B cell (primary cell): ENCODE measurements at regions not wholly inside any gene's neighbourhood (a gene's known extent, or its start where the extent isn't known, plus 50 kb on each side); places are given as distances from the start of the nearest gene placed in this dataset.

Experiments used
- ATAC-seq: fragments of 200-7000 bp; cut with Tn5 transposase; one replicate; pipeline ENCODE4 v1.10.0; 2021; ENCODE audit warnings: low read depth, mild to moderate bottlenecking, moderate number of reproducible peaks, moderate library complexity
- CTCF ChIA-PET: fragments of 350-600 bp; sonication (Branson Sonifier 250); formaldehyde crosslinking; loops from one replicate; lab custom pipeline; 2021; ENCODE audit warnings: antibody characterized with exemption, inconsistent platforms; lab: Charles Lee
- POLR2A ChIA-PET: fragments of 350-600 bp; sonication (Branson Sonifier 250); formaldehyde crosslinking; loops from one replicate; lab custom pipeline; 2021; ENCODE audit warnings: antibody characterized with exemption; lab: Charles Lee
- DNase-seq: peaks from one replicate; pipeline ENCODE4 v3.0.0; 2013
- H2AFZ ChIP-seq: 2 replicates; pipeline ENCODE4 v1.6.1; 2012; ENCODE audit warnings: mild to moderate bottlenecking, low read depth, low read length; ENCODE audit not compliant: insufficient read depth, poor library complexity, severe bottlenecking
- H3K27ac ChIP-seq, 2 donors: 1 replicate in 1 of 2; 2 replicates in 1 of 2; pipeline ENCODE4 v1.5.1; 2012 to 2013; ENCODE audit warnings: low read length in 2 of 2, mild to moderate bottlenecking in 2 of 2, moderate library complexity in 1 of 2
- H3K27me3 ChIP-seq, 4 experiments: fragments of 200-600 bp in 1 of 4; sonication (generic) in 1 of 4; replicated peaks in 1 of 4; 1 replicate in 2 of 4; 2 replicates in 2 of 4; pipeline versions ENCODE4 v1.6.1 to v1.7.0; 2013 to 2016; ENCODE audit warnings: low read length in 3 of 4, mild to moderate bottlenecking in 2 of 4, mixed read lengths in 1 of 4, moderate library complexity in 1 of 4; ENCODE audit not compliant: insufficient read depth in 4 of 4, control insufficient read depth in 3 of 4; ENCODE audit errors: control extremely low read depth in 1 of 4
- H3K36me3 ChIP-seq, 2 experiments: replicated peaks in 1 of 2; 1 replicate in 1 of 2; 2 replicates in 1 of 2; pipeline versions ENCODE4 v1.6.1 to v1.7.1; 2013; ENCODE audit warnings: low read length in 1 of 2; ENCODE audit not compliant: insufficient read depth in 2 of 2, control insufficient read depth in 1 of 2; ENCODE audit errors: control extremely low read depth in 1 of 2, extremely low read depth in 1 of 2
- H3K4me1 ChIP-seq, 2 donors: fragments of 200-600 bp in 1 of 2; sonication (generic) in 1 of 2; 1 replicate in 1 of 2; 2 replicates in 1 of 2; pipeline versions ENCODE4 v1.5.1 to v1.6.1; 2013 to 2017; ENCODE audit warnings: low read length in 2 of 2; ENCODE audit not compliant: control insufficient read depth in 2 of 2, insufficient read depth in 2 of 2
- H3K4me2 ChIP-seq: replicated peaks from 2 replicates; pipeline ENCODE3; 2012; ENCODE audit warnings: mild to moderate bottlenecking, low read depth, low read length; ENCODE audit not compliant: poor library complexity, severe bottlenecking
- H3K4me3 ChIP-seq, 5 experiments: fragments of 200-600 bp in 1 of 5; sonication (generic) in 1 of 5; 1 replicate in 3 of 5; 2 replicates in 2 of 5; pipeline versions ENCODE4 v1.5.1 to v1.7.0; 2011 to 2016; ENCODE audit warnings: low read length in 4 of 5, mild to moderate bottlenecking in 4 of 5, low read depth in 2 of 5, control low read depth in 1 of 5, moderate library complexity in 1 of 5; ENCODE audit not compliant: insufficient read depth in 1 of 5; ENCODE audit errors: control extremely low read depth in 1 of 5, extremely low read depth in 1 of 5
- H3K79me2 ChIP-seq: fragments of 200-600 bp; sonication (generic); one replicate; pipeline ENCODE4 v1.6.0; 2016; ENCODE audit warnings: low read length; ENCODE audit not compliant: control insufficient read depth, insufficient read depth
- H3K9ac ChIP-seq: fragments of 200-600 bp; sonication (generic); 2 replicates; pipeline ENCODE4 v1.6.1; 2017; ENCODE audit warnings: mild to moderate bottlenecking, low read length, moderate library complexity
- H3K9me3 ChIP-seq, 3 donors: one replicate each; pipeline versions ENCODE4 v1.6.1 to v1.7.1; 2013; ENCODE audit warnings: low read length in 2 of 3; ENCODE audit not compliant: control insufficient read depth in 2 of 3, insufficient read depth in 1 of 3; ENCODE audit errors: control extremely low read depth in 1 of 3
- H4K20me1 ChIP-seq: 2 replicates; pipeline ENCODE4 v1.6.0; 2012; ENCODE audit warnings: mild to moderate bottlenecking, low read length; ENCODE audit not compliant: insufficient read depth, control insufficient read depth, poor library complexity, severe bottlenecking
- H3K27ac Mint-ChIP-seq: one replicate; pipeline ENCODE4 v1.8.0; 2021; ENCODE audit warnings: mixed read lengths
- H3K27me3 Mint-ChIP-seq: one replicate; pipeline ENCODE4 v1.8.0; 2021; ENCODE audit warnings: mixed read lengths
- H3K4me1 Mint-ChIP-seq: one replicate; pipeline ENCODE4 v1.8.0; 2021; ENCODE audit warnings: mixed read lengths
- H3K4me3 Mint-ChIP-seq: one replicate; pipeline ENCODE4 v1.8.0; 2021; ENCODE audit warnings: mixed read lengths
- H3K9me3 Mint-ChIP-seq: one replicate; pipeline ENCODE4 v1.8.0; 2022; ENCODE audit warnings: mixed read lengths; ENCODE audit not compliant: insufficient read depth
- EZH2 ChIP-seq: IDR thresholded peaks from 2 replicates; pipeline ENCODE4 v1.6.1; 2012; ENCODE audit warnings: borderline replicate concordance, low read depth, mild to moderate bottlenecking, moderate library complexity, low read length; ENCODE audit not compliant: insufficient read depth, poor library complexity, severe bottlenecking
- WGBS: methylation state at CpG from one replicate; pipeline ENCODE4 v1.1.5; 2013; ENCODE audit warnings: missing lambda C conversion rate; ENCODE audit not compliant: insufficient coverage; 5-methylcytosine and 5-hydroxymethylcytosine counted together
- intact Hi-C: fragments of 100-400 bp; cut with micrococcal nuclease; formaldehyde crosslinking; loops from one replicate; pipeline ENCODE4 v1.10.0; 2022
- TF ChIP-seq, protein P1 (sequence below): fragments of 200-600 bp; IDR thresholded peaks from one replicate; pipeline ENCODE4 v1.8.0; 2022; ENCODE audit warnings: antibody characterized with exemption, mild to moderate bottlenecking

- DNase-seq = no peak
- Mint-ChIP-seq H3K4me3 (no peak overlapping the region), H3K4me1 (no peaks in the 10 kb centered on the region), H3K27me3 (no peaks in the 10 kb centered on the region), H3K9me3 (peaks cover under 1% of the 10 kb centered on the region), H3K27ac (no peak overlapping the region)
- no peak overlapping the region for H3K4me2 ChIP-seq
- no peaks in the 10 kb centered on the region for H3K4me1 ChIP-seq
- no peaks in the 10 kb centered on the region for H3K9me3 ChIP-seq
- intact Hi-C loops = no loop called here
- ChIA-PET CTCF (no interaction called here), POLR2A (no interaction called here)
- ATAC-seq = no peak
- H2AFZ ChIP-seq = no peak overlapping the region
- no peak overlapping the region for H3K4me3 ChIP-seq
- H3K79me2 ChIP-seq = no peaks in the 10 kb centered on the region
- H3K27ac ChIP-seq = no peak overlapping the region
- TF ChIP-seq EZH2 = no peak
- TF ChIP-seq, protein P1, sequence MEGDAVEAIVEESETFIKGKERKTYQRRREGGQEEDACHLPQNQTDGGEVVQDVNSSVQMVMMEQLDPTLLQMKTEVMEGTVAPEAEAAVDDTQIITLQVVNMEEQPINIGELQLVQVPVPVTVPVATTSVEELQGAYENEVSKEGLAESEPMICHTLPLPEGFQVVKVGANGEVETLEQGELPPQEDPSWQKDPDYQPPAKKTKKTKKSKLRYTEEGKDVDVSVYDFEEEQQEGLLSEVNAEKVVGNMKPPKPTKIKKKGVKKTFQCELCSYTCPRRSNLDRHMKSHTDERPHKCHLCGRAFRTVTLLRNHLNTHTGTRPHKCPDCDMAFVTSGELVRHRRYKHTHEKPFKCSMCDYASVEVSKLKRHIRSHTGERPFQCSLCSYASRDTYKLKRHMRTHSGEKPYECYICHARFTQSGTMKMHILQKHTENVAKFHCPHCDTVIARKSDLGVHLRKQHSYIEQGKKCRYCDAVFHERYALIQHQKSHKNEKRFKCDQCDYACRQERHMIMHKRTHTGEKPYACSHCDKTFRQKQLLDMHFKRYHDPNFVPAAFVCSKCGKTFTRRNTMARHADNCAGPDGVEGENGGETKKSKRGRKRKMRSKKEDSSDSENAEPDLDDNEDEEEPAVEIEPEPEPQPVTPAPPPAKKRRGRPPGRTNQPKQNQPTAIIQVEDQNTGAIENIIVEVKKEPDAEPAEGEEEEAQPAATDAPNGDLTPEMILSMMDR = no peak
- no peaks in the 10 kb centered on the region for H4K20me1 ChIP-seq
- H3K27me3 ChIP-seq = no peaks in the 10 kb centered on the region
- H3K36me3 ChIP-seq = no peaks in the 10 kb centered on the region
- H3K9ac ChIP-seq = no peak overlapping the region
Observed at GRCh38 chr10:9766762-9767161, 1250.9 kb upstream of the CELF2 start.

DNA sequence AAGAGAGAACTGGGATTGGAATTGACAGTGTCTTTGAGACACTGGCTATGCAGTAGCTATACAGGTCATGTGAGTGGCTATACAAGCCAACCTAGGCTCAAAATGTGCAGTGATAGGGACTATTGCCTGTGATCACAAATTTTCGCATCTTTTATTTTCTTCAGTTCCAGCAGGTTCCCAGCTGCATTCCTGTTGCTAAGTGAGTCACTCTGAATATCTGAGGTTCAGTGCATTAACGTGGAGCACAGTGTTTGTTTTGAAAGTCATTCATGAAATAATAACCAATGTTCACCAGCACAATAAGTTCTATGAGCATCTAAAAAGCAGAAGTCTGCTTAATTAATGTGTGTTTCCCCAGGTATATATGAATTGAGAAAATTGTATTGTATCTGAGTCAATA is 1236.0 kb upstream of the CELF2 start:
- peaks cover 2% of the 10 kb centered on the region for H3K9me3 Mint-ChIP-seq
- H3K79me2 ChIP-seq = no peaks in the 10 kb centered on the region
- intact Hi-C loops = no loop called here
- H3K9me3 ChIP-seq = no peaks in the 10 kb centered on the region
- DNase-seq (no peak), ATAC-seq (no peak)
- H3K4me1 Mint-ChIP-seq = no peaks in the 10 kb centered on the region
- no peak overlapping the region for H3K9ac ChIP-seq
- POLR2A ChIA-PET = no interaction called here
- no peak overlapping the region for H3K27ac Mint-ChIP-seq
- no peak overlapping the region for H3K27ac ChIP-seq
- no peaks in the 10 kb centered on the region for H3K4me1 ChIP-seq
- CTCF ChIA-PET = no interaction called here
- no peak overlapping the region for H2AFZ ChIP-seq
- no peaks in the 10 kb centered on the region for H4K20me1 ChIP-seq
- no peak overlapping the region for H3K4me2 ChIP-seq
- no peaks in the 10 kb centered on the region for H3K36me3 ChIP-seq
- H3K4me3 Mint-ChIP-seq = no peak overlapping the region
- no CpG with 5 or more reads among the region's 2 CpGs for WGBS
- no peaks in the 10 kb centered on the region for H3K27me3 Mint-ChIP-seq
- no peaks in the 10 kb centered on the region for H3K27me3 ChIP-seq
- no peak overlapping the region for H3K4me3 ChIP-seq
- no peak for TF ChIP-seq EZH2
- TF ChIP-seq, protein P1 = no peak
